HG03045 (cell line): ENCODE measurements at regions not wholly inside any gene's neighbourhood (a gene's known extent, or its start where the extent isn't known, plus 50 kb on each side); places are given as distances from the start of the nearest gene placed in this dataset.

Experiments used
- ATAC-seq: cut with Tn5 transposase; IDR thresholded peaks from one replicate; pipeline ENCODE4 v1.9.1; 2021; ENCODE audit warnings: mild to moderate bottlenecking, moderate library complexity; ENCODE audit not compliant: unreplicated experiment

DNA sequence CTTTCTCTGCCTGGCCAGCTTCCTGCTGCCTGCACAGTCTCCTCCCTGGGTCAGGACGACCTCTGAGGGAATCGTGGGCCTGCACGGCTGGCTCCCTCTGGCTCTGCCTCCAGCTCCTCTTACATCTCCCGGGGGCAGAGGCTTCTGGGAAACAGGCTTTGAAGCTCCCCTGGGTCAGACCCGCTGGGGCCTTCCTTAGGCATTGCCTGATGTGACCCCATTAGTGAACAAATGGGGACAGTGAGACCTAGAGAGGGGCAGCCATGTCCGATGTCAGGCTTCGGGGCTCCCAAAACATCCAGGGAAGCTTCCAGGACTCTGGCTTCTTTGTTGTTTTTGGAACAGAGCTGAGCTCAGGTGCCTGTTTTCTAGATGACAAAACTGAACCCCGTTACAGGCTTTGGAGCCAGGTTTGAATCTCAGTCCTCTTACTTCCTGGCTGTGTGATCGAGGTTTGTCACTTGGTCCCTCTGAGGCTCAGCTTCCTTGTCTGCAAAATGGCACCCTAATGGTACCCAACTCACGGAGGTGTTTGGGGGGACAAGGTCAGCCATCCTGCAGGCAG is 94.3 kb downstream of the CEBPB start:
- no peak for ATAC-seq

DNA sequence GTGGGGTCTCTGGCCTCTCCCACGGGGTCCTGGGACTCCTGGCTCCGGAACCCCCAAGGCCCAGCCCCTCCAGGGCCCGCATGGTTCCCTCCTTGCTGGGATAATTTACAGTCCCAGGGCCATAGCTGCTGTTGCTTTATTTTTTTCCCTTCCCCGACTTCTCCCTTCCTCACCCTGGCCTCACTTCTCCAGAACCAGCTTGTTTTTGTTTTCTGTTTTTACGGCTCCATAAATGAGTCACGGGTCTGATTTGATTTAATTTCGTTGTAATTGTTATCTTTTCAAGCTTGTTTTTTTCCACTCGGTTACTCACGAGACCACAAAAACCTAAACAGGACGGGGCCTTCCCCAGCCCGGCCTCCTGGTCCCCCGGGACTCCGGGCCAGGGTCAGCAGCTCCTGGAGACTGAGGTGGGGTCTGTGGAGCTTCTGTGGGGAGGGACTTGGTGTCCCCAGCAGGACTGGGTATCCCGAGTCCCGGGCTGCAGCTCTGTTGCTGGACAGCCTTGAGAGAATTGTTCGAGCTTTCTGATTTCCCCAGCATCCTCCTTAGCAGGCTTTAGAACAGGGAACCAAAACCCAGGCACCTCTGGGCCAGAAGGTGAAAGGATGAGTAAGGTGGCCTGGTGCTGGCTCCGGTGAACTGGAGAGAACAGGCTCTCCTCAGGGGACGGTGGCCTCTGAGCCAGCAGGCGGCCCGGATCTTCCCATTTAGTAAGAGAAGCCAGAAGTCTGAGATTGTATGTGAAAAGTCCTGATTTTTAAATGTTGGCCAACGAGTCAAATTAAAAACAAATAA is 94.9 kb downstream of the CEBPB start:
- ATAC-seq = peak; percentile 39

DNA sequence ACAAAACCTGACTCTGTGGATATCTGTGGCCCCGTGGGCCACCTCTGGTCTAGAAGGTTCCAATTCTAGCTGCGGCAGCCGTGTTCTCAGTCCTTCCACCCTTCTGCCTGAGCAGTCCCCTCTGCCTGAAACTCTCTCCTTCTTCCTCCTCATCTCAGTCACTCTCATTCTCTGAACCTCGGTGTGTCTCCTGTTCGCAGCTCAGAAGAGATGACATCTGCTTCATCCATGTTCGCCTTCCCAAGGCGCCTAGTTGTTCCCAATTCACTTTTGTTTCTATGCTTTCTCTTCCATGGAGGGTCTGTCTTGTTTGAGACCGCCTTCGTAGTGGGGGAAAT is 95.5 kb downstream of the CEBPB start:
- peak; percentile 45 for ATAC-seq

DNA sequence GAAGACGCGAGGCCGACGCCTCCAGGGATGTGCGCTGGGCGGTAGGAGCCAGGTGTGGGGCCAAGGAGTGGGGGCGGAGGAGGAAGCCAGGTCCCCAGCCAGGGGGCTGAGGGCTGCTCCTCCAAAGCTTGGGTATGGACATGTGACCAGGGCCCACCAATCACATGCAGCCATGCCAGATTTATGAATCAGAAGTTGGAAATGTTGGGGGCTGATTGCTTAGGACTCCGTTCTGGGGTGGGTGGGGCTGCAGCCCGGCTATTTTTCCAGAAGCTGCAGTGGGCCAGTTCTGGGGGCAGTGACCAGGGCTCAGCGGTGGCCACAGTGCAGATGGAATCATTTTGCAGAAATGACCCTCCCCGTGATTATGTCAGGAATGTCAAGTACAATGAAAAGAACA is 96.0 kb downstream of the CEBPB start:
- ATAC-seq = no peak

DNA sequence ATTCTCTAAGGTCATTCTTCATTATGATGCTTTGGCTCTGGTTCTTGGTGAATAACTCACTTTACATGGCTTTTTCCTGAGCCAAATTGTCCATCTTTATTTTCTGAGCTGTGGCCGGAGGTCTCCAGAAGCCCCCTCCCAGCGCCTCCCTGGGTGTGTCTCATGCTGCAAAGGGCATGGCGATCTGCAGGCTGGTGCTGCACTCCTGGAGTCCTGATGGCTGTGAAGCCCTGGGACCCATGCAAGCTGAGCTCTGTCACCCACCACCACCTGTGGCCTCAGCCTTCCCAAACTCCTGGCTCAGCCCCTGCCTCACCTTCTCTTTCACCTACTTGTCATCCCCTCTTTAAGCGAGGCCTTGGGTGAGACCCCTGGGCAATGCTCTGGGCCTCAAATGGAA is 96.9 kb downstream of the CEBPB start:
- ATAC-seq = no peak

DNA sequence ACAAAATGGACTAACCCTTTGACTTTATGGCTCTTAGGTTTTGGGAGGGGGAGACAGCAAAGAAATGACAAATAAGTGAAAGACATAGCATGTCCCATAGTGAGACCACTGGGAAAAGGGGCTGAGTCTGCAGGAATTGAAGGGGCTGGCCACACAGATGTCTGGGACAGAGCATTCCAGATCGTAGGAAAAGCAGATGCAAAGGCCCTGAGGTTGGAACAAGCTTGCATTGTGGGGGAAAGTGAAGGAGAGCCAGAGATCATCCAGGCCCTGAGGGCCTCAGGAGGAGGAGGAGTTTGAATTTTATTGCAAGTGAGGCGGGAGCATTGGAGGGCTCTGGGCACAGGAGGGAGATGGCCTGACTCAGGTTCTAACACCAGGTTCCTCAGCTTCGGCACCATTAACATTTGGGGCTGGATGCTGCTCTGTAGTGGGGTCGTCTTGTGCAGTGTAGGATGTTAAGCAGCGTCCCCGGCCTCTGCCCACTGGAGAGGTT is 97.5 kb downstream of the CEBPB start:
- no peak for ATAC-seq

DNA sequence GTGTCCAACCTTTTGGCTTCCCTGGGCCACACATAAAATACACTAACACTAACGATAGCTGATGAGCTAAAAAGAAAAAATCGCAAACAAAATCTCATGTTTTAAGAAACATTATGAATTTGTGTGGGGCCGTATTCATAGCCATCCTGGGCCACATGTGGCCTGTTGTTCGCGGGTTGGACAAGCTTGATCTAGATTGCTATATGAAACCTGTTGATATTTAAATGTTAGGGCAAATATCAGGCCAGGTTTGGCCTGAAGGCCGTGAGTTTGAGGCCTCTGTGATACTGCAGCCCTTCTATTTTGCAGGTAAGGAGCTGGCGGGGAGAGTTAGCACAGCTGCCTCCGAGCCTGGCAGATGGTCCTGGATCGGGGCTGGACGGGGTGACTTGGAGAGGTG is 99.0 kb downstream of the CEBPB start:
- no peak for ATAC-seq

DNA sequence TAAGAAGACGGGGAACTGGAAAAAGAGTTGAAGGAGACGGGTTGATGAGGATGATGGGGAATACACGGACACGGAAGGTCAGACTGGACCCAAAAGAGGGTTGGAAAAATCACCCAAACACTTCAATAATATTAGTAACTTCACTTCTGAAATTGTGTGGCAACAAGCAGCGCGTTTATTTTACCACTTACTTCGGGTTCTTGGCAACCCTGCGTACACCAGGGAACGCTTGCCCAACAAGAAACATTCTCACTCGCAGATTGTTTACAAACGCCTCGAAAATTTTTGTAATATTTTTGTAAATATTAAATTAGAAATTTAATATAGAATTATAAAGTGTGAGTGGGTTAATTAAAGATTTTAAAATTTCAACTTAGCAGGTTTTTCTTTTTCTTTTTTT is 99.5 kb downstream of the CEBPB start:
- ATAC-seq = no peak

DNA sequence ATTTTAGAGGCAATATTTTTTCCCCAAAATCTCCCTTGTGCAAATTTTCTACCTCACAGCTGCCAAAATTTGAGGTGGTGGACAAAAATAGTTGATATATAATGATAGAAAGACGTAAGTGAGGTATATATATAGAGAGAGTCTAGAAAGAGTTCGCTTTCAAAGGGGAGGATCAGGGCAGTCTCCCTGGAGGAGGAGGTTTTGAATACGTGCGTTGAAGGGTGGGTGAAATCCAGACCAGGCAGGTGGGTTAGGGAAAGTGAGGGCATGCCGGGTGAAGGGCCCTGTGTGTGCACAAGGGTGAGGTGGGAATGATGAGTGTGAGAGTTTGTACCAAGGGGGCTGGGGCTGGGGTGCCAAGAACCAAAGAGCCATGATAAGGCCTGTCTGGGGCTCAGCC is 100.2 kb downstream of the CEBPB start:
- no peak for ATAC-seq

DNA sequence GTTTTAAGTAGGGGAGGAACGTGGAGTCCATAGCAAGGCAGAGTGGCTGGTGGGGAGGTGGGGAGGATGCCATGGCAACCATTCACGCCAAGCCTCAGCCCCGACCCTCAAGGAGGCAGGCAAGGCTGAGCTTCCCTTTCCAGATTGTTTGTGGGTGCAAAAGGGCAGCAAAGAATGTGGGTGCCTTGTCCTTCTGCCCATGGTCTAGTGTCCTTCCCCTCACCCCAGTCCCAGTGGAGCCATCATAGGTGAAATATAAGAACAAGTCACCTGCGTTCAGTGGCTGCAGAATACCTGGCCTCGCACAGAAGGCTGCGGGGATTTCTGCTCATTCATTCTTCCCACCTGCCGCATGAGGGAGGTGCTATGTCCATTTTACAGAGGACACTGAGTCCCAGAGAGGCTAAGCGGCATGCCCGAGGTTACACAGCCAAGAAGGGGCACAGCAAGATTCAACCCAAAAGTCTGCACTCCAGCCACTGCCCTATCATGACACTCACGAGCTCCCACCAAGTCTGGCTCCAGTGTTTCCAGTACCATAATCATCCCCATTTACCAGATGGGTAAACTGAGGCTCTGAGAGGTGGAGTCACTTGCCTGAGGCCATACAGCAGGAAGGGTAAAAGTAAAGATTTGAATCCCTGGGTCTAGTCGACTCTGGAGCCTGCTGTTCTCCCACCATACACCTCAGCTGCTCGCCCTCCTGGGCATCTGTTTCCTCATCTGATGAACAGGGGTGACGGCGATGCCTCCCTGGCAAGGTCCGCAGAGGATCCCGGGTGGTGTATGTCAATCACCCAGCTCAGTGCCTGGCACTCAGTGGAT is 100.8 kb downstream of the CEBPB start:
- ATAC-seq = no peak

DNA sequence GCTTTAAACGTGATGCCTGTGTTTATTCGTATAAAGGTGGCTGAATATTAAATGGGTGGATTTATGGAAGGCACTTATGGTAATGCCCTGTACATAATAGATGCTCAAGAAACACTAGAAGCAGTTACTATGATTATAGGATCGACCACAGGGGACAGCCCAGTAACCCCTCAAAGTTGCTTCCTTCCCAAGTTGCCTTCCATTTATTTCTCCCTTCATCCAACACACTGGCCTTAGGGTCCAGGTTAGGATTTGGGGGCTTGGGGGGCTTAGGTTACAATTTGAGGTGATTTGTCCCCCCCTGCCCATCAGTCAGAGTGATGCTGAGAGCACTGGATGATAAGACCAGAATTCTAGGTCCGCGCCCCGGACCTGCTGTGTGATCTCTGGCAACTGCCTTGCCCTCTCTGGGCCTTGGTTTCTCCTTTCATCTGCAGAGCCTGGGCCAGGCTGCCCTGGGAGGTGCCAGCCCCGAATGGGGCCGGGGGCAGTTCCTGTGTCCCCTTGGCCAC is 101.5 kb downstream of the CEBPB start:
- ATAC-seq = no peak

DNA sequence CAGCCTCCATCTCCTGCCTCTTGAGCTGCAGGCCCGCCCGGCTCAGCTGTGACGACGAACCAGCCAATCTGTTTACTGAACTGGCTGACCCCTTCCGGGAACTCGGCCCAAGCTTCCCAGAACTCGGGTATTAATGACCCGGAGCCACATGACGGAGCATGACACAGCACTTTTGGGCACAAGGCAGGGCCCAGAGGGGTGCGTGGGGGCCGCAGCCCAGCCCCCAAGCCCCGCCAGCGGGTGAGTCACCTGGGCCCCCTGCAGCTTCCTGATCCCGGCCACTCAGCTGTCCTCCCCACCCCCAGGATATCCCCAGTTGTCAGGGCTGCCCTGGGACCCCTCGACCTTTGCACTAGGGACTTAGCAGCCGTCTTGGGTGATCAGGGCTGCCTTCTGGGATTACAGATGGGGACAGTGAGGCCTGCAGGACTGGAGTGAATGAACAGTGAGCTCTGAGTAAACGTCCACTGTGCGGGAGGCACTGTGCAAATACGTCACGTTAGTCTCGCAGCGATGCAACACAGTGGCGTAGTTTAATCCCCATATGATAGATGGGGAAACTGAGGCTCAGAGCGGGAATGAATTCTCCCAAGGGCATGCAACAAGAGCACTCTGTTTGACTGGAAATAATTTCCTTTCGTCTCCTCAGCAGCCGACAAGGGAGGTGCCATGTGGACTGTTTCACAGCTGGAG is 102.1 kb downstream of the CEBPB start:
- no peak for ATAC-seq

DNA sequence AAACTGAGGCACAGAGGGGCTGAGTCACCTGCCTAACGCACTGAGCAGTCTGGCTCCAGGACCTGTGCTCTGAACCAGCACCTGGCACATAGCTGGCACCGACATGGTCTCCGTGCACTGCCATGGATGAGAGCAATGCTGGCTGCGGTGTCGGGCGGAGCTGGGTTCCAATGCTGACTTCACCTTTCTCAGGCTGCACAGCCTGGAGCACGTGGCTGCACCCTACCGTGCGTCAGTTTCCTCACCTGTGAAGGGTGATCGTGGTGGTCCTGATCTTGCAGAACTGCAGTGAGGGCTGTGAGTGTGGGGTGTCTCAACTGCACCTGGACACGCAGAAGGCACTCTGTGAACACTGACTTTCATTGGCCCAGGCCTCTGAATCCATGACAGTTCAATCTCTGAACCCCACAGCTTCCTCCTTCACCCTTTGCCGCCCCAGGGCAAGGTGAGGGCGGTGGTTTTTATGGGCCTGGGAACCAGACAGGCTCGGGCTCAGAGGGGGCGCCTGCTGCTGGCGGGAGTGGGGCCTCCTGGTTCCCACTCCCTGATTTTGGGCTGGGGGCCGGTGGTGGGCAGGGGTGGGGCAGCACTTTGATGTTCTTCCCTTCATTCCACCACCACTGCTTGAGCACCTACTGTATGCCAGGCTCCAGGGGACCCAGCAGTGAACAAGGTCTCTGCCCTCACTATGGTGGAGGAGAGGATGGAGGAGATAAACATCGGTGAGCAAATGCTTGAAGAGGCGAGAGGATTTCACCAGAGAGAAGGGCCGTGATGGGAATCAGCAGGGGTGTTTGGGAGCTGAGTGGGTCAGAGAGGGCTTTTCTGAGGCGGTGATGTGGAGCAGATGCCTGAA is 102.9 kb downstream of the CEBPB start:
- ATAC-seq = no peak

DNA sequence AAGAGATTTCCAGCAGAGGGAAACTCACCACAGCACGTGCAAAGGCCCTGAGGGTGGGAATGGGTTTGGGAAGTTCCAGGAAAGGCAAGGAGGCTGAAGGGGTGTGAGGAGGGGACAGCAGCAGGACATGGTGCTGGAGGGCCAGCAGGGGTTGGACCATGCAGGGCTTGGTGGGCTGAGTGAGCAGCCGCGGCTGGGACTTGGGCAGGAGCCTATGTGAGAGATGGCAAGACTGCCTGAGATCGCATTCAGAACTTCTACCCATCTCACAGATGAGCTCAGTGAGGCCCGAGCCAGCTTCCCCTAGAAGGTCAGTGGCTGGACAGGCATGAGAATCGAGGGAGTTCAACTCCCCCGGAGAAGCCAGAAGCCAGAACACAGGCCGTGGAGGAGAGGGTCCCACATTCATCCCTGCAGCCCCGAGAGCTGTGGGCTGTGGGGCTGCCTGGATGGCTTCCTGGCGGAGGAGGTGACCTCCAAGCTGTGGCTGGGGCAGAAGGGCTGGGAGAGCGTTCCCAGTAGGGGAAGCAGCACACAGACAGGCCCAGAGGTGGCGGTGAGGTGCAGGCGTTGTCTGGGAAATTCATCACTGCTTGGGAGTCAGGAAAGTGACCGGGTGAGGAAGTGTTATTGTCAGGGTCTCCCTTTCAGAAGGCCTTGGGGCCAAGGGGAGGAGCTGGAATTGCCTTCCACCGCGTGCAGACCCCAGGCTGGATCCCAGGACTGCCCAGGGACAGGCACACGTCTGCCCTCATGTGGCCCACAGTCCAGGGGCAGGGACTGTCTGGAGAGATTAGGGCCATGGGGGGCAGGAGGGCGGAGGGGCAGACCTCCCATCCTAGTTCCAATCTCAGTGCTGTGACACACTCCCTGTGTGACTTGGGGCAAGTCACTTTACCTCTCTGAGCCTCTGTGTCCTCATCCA is 103.8 kb downstream of the CEBPB start:
- no peak for ATAC-seq

DNA sequence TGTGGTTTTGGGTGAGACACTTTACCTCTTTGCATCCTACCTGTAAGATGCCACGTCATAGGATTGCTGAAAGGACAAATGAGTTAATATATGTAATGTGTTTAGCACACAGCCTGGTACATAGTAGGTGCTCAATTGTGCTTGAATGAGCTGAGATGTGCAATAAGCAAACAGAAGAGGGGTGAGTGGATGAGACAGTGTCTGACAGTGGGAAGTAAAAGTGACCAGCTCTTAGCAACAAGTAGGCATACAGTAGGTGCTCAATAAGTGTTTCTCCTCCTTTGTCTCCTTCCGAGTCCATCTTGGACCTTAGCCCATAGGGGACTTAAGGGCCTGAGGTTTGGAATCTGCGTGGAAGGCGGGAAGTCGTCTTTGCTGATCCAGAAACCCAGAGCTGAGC is 104.7 kb downstream of the CEBPB start:
- no peak for ATAC-seq

DNA sequence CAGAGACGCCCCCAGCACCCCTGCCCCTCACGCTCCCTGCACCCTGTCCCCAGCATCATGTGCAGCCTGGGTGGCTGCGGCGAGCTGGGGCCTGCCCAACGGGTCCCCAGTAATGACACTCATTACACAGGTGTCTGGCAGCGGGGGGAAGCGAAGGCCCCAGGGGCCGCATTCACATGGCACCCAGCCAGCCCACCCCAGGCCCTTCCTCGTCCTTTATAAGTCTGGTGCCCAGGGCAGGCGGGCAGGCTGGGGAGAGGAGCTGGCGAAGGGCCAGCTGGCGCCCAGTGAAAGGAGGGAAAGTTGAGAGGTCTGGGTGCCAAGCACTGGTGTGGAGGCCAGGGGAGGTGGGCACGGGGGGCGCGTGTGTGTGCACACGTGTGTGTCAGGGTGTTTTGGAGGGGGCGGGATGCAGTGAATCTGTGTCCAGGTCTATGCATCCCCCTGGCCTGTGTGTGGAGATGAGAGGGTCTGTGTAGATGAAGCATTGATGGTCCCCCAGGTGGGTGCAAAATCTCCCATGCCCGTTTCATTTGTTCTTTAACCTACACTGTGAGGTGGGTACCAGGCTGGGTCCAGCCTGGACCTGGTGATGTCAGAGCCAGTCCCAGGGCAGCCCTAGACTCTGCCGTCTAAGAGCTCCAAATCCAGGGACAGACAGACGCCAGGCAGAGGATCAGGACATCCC is 105.3 kb downstream of the CEBPB start:
- ATAC-seq = no peak

DNA sequence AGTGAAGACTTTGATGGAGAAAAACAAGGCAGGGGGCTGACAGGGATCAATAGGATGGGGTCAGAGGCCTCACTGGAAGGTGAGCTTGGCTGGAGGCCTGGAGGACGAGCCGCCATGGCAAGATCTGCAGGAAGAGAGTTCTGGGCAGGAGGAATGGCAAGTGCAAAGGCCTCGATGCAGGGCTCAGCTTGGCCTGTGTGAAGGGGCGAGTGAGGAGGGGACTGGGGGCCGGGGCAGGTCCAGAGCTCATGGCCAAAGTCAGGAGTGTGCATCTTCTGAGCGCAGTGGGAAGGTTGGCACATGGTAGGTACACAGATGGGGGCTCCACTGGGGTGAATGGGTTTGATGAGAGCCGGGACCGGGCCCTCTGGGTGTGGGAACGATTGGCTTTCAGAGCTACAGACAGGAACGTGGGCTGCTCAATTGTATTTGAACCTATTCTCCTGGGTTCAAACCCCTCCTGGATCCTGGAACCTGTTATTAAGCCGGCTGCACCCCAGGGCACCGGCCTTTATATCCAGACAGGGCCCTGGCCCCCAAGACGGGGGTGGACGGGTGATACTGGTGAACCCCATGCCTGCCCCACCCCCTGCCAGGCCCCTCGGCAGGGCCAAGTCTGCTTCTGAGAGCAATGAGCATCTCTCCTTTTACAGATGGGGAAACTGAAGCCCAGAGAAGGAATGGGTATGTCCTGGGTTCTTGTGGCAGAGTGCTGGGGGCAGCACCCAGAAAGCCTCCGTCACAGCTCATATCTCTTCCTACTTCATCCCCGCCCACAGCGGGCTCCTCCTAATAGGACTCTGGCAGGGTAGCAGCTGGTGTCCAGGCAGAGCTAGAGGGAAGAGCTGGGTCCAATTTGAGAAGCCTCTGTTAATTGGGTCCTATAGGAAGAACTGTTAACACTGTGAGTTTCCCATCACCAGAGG is 106.1 kb downstream of the CEBPB start:
- no peak for ATAC-seq
